HFFc6 (cell line): ENCODE measurements at regions not wholly inside any gene's neighbourhood (a gene's known extent, or its start where the extent isn't known, plus 50 kb on each side); places are given as distances from the start of the nearest gene placed in this dataset.

Source experiments
- DNase-seq: peaks from one replicate; pipeline ENCODE4 v3.0.0-alpha.2; 2018
- H3K27ac Mint-ChIP-seq: 2 replicates; pipeline ENCODE4 v1.8.0; 2020; ENCODE audit warnings: mild to moderate bottlenecking, mixed read lengths
- H3K27me3 Mint-ChIP-seq: 2 replicates; pipeline ENCODE4 v1.8.0; 2021; ENCODE audit warnings: mild to moderate bottlenecking, moderate library complexity, mixed read lengths; ENCODE audit not compliant: insufficient read depth
- H3K36me3 Mint-ChIP-seq: 2 replicates; pipeline ENCODE4 v1.8.0; 2021; ENCODE audit warnings: low read depth, mixed read lengths
- H3K4me1 Mint-ChIP-seq: 2 replicates; pipeline ENCODE4 v1.8.0; 2020; ENCODE audit warnings: low read depth, mixed read lengths
- H3K4me3 Mint-ChIP-seq: 2 replicates; pipeline ENCODE4 v1.8.0; 2020; ENCODE audit warnings: mild to moderate bottlenecking, moderate library complexity, mixed read lengths
- H3K9me3 Mint-ChIP-seq: 2 replicates; pipeline ENCODE4 v1.8.0; 2020; ENCODE audit warnings: mild to moderate bottlenecking, mixed read lengths
- CTCF ChIP-seq: fragments of 200-600 bp; sonication (generic); IDR thresholded peaks from 2 replicates; pipeline ENCODE4 v1.5.0; 2021; ENCODE audit warnings: antibody characterized with exemption, mild to moderate bottlenecking

DNA sequence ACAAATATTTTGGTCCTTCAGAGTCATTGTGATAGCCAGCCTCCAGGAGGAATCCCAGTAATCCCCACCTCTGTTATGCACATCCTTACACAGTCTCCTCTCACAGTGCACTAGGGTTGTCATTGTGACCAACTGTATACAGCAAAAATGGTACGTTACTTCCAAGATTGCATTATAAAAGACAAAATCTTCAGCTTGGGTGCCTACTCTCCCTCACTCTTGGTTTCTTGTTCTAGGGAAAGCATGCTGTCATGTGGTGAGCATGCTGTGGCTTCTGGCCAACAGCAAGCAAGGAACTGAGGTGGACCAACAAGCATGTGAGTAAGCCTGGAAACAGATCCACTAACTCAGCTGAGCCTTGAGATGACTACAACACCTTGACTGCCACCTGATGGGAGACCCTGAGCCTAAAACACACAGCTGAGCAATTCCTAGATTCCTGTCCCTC lies 130.1 kb upstream of the DST start:
- H3K27ac Mint-ChIP-seq: peak overlapping the region; percentile 69
- TF ChIP-seq CTCF: no peak
- H3K27me3 Mint-ChIP-seq: no peaks in the 10 kb centered on the region
- DNase-seq: peak; percentile 79
- H3K9me3 Mint-ChIP-seq: no peaks in the 10 kb centered on the region
- peaks cover 6% of the 10 kb centered on the region for H3K36me3 Mint-ChIP-seq
- peak overlapping the region; percentile 24 for H3K4me3 Mint-ChIP-seq
- peaks cover 91% of the 10 kb centered on the region for H3K4me1 Mint-ChIP-seq

- H3K4me1 Mint-ChIP-seq: peaks cover 93% of the 10 kb centered on the region
- peaks cover 6% of the 10 kb centered on the region for H3K36me3 Mint-ChIP-seq
- peak overlapping the region; percentile 9; the same call in 1 of the 2 replicates for H3K4me3 Mint-ChIP-seq
- H3K27ac Mint-ChIP-seq: peak overlapping the region; percentile 69
- H3K9me3 Mint-ChIP-seq: no peaks in the 10 kb centered on the region
- H3K27me3 Mint-ChIP-seq: no peaks in the 10 kb centered on the region
- no peak for TF ChIP-seq CTCF
- no peak for DNase-seq
Measured at GRCh38 chr6:56771929-56772607, 129.4 kb upstream of the DST start.

DNA sequence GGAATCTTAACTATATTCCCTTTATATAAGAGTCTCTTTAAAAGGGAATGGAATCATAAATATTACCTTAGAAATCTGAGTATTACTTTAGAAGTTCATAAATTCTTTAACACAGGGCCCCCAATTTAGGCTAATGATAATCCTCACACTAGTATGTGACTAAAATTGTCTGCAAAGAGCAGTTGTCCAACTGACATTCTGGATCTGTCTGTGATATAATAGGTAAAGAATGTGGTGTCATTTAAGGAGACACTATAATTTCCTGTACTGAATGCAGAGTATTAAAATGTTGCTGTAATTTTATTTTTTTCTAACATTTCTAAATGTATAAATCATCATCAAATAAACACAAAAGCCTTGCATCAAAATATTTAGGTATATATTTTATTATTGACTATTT lies 128.5 kb upstream of the DST start:
- peak overlapping the region; percentile 16; the same call in 1 of the 2 replicates for H3K27ac Mint-ChIP-seq
- no peak for DNase-seq
- TF ChIP-seq CTCF: no peak
- H3K27me3 Mint-ChIP-seq: no peaks in the 10 kb centered on the region
- H3K4me3 Mint-ChIP-seq: no peak overlapping the region
- H3K4me1 Mint-ChIP-seq: peaks cover 96% of the 10 kb centered on the region
- H3K9me3 Mint-ChIP-seq: no peaks in the 10 kb centered on the region
- H3K36me3 Mint-ChIP-seq: peaks cover 9% of the 10 kb centered on the region

DNA sequence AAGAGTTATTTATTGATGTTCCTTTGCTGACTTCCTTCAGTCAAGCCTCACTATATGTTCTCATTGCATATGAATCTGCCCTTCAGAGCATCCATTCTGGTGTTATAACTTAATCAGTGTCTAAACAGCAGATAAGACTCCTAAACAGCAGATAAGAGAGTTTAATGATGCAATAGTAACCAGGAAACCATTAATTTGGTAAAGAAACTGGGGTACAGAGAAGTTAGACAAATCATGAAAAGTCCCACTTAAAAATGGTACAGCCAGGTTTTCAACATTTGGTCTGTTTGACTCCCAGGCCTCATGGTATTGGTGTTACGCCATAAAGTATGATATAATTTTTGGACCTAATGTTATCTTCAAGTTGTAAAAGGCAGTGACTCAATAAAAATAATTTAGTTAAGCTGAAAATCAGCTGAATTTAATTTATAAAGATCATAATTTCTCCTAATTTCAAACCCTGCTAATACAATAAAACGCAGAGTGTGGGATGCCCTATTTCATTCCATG lies 127.4 kb upstream of the DST start:
- DNase-seq: no peak
- H3K27ac Mint-ChIP-seq: peak overlapping the region; percentile 29; the same call in 1 of the 2 replicates
- peaks cover 96% of the 10 kb centered on the region for H3K4me1 Mint-ChIP-seq
- H3K4me3 Mint-ChIP-seq: no peak overlapping the region
- H3K27me3 Mint-ChIP-seq: no peaks in the 10 kb centered on the region
- TF ChIP-seq CTCF: no peak
- H3K9me3 Mint-ChIP-seq: no peaks in the 10 kb centered on the region
- peaks cover 9% of the 10 kb centered on the region for H3K36me3 Mint-ChIP-seq

GRCh38 chr6:56767892-56768531 lies 125.3 kb upstream of the DST start:
- peak overlapping the region; percentile 60; the same call in 1 of the 2 replicates for H3K27ac Mint-ChIP-seq
- H3K27me3 Mint-ChIP-seq: no peaks in the 10 kb centered on the region
- H3K4me1 Mint-ChIP-seq: peaks cover 97% of the 10 kb centered on the region
- peak; percentile 34; the same call in 1 of the 2 replicates for TF ChIP-seq CTCF
- peaks cover 3% of the 10 kb centered on the region; the same call in 1 of the 2 replicates for H3K36me3 Mint-ChIP-seq
- H3K4me3 Mint-ChIP-seq: no peak overlapping the region
- no peak for DNase-seq
- no peaks in the 10 kb centered on the region for H3K9me3 Mint-ChIP-seq
